Liver (tissue), 8 donors: ENCODE measurements at regions not wholly inside any gene's neighbourhood (a gene's known extent, or its start where the extent isn't known, plus 50 kb on each side); places are given as distances from the start of the nearest gene placed in this dataset.

ENCODE experiments used
- DNase-seq: peaks from one replicate; pipeline ENCODE4 v3.0.0-alpha.2; 2017; ENCODE audit warnings: low spot score
- H3K27ac ChIP-seq, 2 donors: one replicate each; pipeline ENCODE4 v1.7.0; 2013; ENCODE audit warnings: inconsistent platforms in 2 of 2, low read length in 2 of 2, control low read depth in 1 of 2, low read depth in 1 of 2, mild to moderate bottlenecking in 1 of 2
- H3K27me3 ChIP-seq, 4 donors: one replicate each; pipeline versions ENCODE4 v1.6.1 to v1.7.0; 2013; ENCODE audit warnings: low read length in 3 of 4, inconsistent platforms in 1 of 4, mild to moderate bottlenecking in 1 of 4, moderate library complexity in 1 of 4; ENCODE audit not compliant: control insufficient read depth in 4 of 4, insufficient read depth in 4 of 4
- H3K36me3 ChIP-seq, 4 donors: one replicate each; pipeline versions ENCODE4 v1.6.1 to v1.7.0; 2013; ENCODE audit warnings: low read length in 3 of 4, mild to moderate bottlenecking in 3 of 4, low read depth in 1 of 4, moderate library complexity in 1 of 4; ENCODE audit not compliant: control insufficient read depth in 4 of 4, insufficient read depth in 3 of 4
- H3K4me1 ChIP-seq, 4 donors: one replicate each; pipeline versions ENCODE4 v1.6.1 to v1.7.0; 2013; ENCODE audit warnings: low read length in 3 of 4, mild to moderate bottlenecking in 3 of 4, moderate library complexity in 1 of 4; ENCODE audit not compliant: control insufficient read depth in 4 of 4, insufficient read depth in 4 of 4
- H3K4me3 ChIP-seq, 3 donors: one replicate each; pipeline versions ENCODE4 v1.6.1 to v1.7.0; 2013; ENCODE audit warnings: low read length in 3 of 3, control low read depth in 1 of 3, low read depth in 1 of 3, mild to moderate bottlenecking in 1 of 3
- H3K9ac ChIP-seq, 2 donors: one replicate each; pipeline ENCODE4 v1.7.0; 2013; ENCODE audit warnings: low read length in 2 of 2, mild to moderate bottlenecking in 2 of 2, moderate library complexity in 2 of 2, control low read depth in 1 of 2, low read depth in 1 of 2
- H3K9me3 ChIP-seq, 4 donors: one replicate each; pipeline versions ENCODE4 v1.6.1 to v1.7.0; 2013; ENCODE audit warnings: low read length in 3 of 4; ENCODE audit not compliant: control insufficient read depth in 4 of 4
- CTCF ChIP-seq: fragments of 150-350 bp; IDR thresholded peaks from 2 replicates; pipeline ENCODE4 v1.5.1; 2017; ENCODE audit warnings: improper control_type of control experiment, low read depth, low read length; ENCODE audit not compliant: missing input control
- EGR1 ChIP-seq, 2 donors: IDR thresholded peaks; 2 replicates each; pipeline ENCODE4 v1.6.1; 2016 to 2018; ENCODE audit warnings: antibody characterized with exemption in 2 of 2, low read depth in 2 of 2
- FOXA1 ChIP-seq: IDR thresholded peaks from 2 replicates; pipeline ENCODE4 v1.6.1; 2016; ENCODE audit warnings: antibody characterized with exemption
- FOXA2 ChIP-seq: IDR thresholded peaks from 2 replicates; pipeline ENCODE4 v1.6.1; 2016; ENCODE audit warnings: antibody characterized with exemption
- GABPA ChIP-seq, 2 donors: IDR thresholded peaks in 1 of 2; conservative IDR thresholded peaks in 1 of 2; 2 replicates each; pipeline ENCODE4 v1.6.1; 2016; ENCODE audit warnings: antibody characterized with exemption in 2 of 2, mild to moderate bottlenecking in 1 of 2, moderate library complexity in 1 of 2
- HNF4A ChIP-seq, 2 donors: conservative IDR thresholded peaks; 2 replicates each; pipeline ENCODE4 v1.6.1; 2016; ENCODE audit warnings: antibody characterized with exemption in 2 of 2, mild to moderate bottlenecking in 2 of 2
- HNF4G ChIP-seq: IDR thresholded peaks from 2 replicates; pipeline ENCODE4 v1.6.1; 2016; ENCODE audit warnings: antibody characterized with exemption
- JUND ChIP-seq, 2 donors: IDR thresholded peaks; 2 replicates each; pipeline ENCODE4 v1.6.1; 2016; ENCODE audit warnings: antibody characterized with exemption in 2 of 2
- RXRA ChIP-seq, 2 donors: IDR thresholded peaks; 2 replicates each; pipeline ENCODE4 v1.6.1; 2017 to 2018; ENCODE audit warnings: antibody characterized with exemption in 2 of 2, mild to moderate bottlenecking in 1 of 2
- SP1 ChIP-seq: IDR thresholded peaks from 2 replicates; pipeline ENCODE4 v1.6.1; 2018; ENCODE audit warnings: antibody characterized with exemption, mild to moderate bottlenecking
- TAF1 ChIP-seq: conservative IDR thresholded peaks from 2 replicates; pipeline ENCODE4 v1.6.1; 2016; ENCODE audit warnings: antibody characterized with exemption, mild to moderate bottlenecking
- ZBTB33 ChIP-seq: IDR thresholded peaks from 2 replicates; pipeline ENCODE4 v1.6.1; 2016; ENCODE audit warnings: antibody characterized with exemption
- WGBS: extraction: QIAGEN DNeasy Blood & Tissue Kit; methylation state at CpG from one replicate; pipeline ENCODE4 v1.1.7; 2013; 5-methylcytosine and 5-hydroxymethylcytosine counted together
- TF ChIP-seq, protein P1 (sequence below): IDR thresholded peaks from 2 replicates; pipeline ENCODE4 v1.6.1; 2016; ENCODE audit warnings: antibody characterized with exemption
- TF ChIP-seq, protein P2 (sequence below): IDR thresholded peaks from 2 replicates; pipeline ENCODE4 v1.6.1; 2016; ENCODE audit warnings: antibody characterized with exemption, mild to moderate bottlenecking
- TF ChIP-seq, protein P3 (sequence below): IDR thresholded peaks from 2 replicates; pipeline ENCODE4 v1.6.1; 2016; ENCODE audit warnings: antibody characterized with exemption
- donor health status: healthy.
- donor health status: healthy.
- donor health status: healthy.
- donor health status: healthy.
- donor health status: healthy.

GRCh38 chr17:79290726-79291125 lies 216.1 kb downstream of the ENGASE start:
- WGBS = 64% methylated on average over 4 of the region's 4 CpGs
- no peak overlapping the region for H3K4me3 ChIP-seq
- H3K4me1 ChIP-seq = no peaks in the 10 kb centered on the region
- TF ChIP-seq HNF4G (no peak), EGR1 (IDR thresholded peaks at IDR 0.05; ENCODE audit: low read depth in 2 of 2) (no peak), FOXA2 (no peak), ZBTB33 (no peak), CTCF (no peak), GABPA (IDR thresholded peaks at IDR 0.05 in 1 of 2, conservative IDR thresholded peaks at IDR 0.05 in 1 of 2) (no peak), HNF4A (conservative IDR thresholded peaks at IDR 0.05) (no peak)
- TF ChIP-seq, protein P1, sequence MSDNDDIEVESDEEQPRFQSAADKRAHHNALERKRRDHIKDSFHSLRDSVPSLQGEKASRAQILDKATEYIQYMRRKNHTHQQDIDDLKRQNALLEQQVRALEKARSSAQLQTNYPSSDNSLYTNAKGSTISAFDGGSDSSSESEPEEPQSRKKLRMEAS = no peak
- TF ChIP-seq, protein P2, sequence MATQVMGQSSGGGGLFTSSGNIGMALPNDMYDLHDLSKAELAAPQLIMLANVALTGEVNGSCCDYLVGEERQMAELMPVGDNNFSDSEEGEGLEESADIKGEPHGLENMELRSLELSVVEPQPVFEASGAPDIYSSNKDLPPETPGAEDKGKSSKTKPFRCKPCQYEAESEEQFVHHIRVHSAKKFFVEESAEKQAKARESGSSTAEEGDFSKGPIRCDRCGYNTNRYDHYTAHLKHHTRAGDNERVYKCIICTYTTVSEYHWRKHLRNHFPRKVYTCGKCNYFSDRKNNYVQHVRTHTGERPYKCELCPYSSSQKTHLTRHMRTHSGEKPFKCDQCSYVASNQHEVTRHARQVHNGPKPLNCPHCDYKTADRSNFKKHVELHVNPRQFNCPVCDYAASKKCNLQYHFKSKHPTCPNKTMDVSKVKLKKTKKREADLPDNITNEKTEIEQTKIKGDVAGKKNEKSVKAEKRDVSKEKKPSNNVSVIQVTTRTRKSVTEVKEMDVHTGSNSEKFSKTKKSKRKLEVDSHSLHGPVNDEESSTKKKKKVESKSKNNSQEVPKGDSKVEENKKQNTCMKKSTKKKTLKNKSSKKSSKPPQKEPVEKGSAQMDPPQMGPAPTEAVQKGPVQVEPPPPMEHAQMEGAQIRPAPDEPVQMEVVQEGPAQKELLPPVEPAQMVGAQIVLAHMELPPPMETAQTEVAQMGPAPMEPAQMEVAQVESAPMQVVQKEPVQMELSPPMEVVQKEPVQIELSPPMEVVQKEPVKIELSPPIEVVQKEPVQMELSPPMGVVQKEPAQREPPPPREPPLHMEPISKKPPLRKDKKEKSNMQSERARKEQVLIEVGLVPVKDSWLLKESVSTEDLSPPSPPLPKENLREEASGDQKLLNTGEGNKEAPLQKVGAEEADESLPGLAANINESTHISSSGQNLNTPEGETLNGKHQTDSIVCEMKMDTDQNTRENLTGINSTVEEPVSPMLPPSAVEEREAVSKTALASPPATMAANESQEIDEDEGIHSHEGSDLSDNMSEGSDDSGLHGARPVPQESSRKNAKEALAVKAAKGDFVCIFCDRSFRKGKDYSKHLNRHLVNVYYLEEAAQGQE = no peak
- TF ChIP-seq, protein P3, sequence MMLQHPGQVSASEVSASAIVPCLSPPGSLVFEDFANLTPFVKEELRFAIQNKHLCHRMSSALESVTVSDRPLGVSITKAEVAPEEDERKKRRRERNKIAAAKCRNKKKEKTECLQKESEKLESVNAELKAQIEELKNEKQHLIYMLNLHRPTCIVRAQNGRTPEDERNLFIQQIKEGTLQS = no peak
- no peaks in the 10 kb centered on the region for H3K9me3 ChIP-seq
- H3K9ac ChIP-seq = no peak overlapping the region
- H3K27ac ChIP-seq = no peak overlapping the region
- no peaks in the 10 kb centered on the region for H3K27me3 ChIP-seq
- DNase-seq = no peak
- H3K36me3 ChIP-seq = no peaks in the 10 kb centered on the region

DNA sequence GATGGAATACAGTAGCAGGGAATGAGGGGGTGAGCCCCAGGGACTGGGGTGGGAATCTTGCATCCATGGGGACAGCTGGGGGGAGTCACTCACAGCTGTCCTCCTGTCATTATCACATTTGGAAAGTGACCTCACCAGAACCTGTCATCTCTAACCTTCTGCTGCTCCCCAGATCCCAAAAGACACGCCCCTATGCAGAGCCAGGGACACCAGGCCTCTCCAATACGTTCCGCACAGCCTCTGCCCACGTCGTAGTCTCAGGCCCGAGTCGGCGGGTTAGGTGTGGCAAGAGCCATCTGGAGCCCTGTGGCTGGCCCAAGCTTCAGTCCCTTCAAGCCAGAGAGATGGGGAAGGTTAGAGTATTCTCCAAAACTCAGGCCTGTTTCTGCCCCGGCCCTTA lies 214.3 kb downstream of the ENGASE start:
- no peak overlapping the region for H3K27ac ChIP-seq
- H3K9ac ChIP-seq = no peak overlapping the region
- H3K4me1 ChIP-seq = no peaks in the 10 kb centered on the region
- H3K27me3 ChIP-seq = no peaks in the 10 kb centered on the region
- no peaks in the 10 kb centered on the region for H3K36me3 ChIP-seq
- no peak for DNase-seq
- no peak overlapping the region for H3K4me3 ChIP-seq
- WGBS = 86% methylated on average over 9 of the region's 9 CpGs
- no peaks in the 10 kb centered on the region for H3K9me3 ChIP-seq
- no peak for TF ChIP-seq JUND (IDR thresholded peaks at IDR 0.05)
- TF ChIP-seq HNF4G = no peak
- no peak for TF ChIP-seq CTCF
- TF ChIP-seq, protein P2 = no peak
- no peak for TF ChIP-seq RXRA (IDR thresholded peaks at IDR 0.05)
- no peak for TF ChIP-seq SP1
- TF ChIP-seq, protein P3 = no peak
- no peak for TF ChIP-seq EGR1 (IDR thresholded peaks at IDR 0.05; ENCODE audit: low read depth in 2 of 2)
- TF ChIP-seq ZBTB33 = no peak
- no peak for TF ChIP-seq TAF1
- no peak for TF ChIP-seq FOXA1
